HG03139 (cell line): ENCODE measurements at regions not wholly inside any gene's neighbourhood (a gene's known extent, or its start where the extent isn't known, plus 50 kb on each side); places are given as distances from the start of the nearest gene placed in this dataset.
"Not testable (repeated sequence)": the region's sequence is repeated elsewhere in the genome, so short reads cannot be mapped to it uniquely, and the experiment has no call there.

Experiments
- ATAC-seq: cut with Tn5 transposase; IDR thresholded peaks from one replicate; pipeline ENCODE4 v1.9.1; 2021; ENCODE audit not compliant: unreplicated experiment

DNA sequence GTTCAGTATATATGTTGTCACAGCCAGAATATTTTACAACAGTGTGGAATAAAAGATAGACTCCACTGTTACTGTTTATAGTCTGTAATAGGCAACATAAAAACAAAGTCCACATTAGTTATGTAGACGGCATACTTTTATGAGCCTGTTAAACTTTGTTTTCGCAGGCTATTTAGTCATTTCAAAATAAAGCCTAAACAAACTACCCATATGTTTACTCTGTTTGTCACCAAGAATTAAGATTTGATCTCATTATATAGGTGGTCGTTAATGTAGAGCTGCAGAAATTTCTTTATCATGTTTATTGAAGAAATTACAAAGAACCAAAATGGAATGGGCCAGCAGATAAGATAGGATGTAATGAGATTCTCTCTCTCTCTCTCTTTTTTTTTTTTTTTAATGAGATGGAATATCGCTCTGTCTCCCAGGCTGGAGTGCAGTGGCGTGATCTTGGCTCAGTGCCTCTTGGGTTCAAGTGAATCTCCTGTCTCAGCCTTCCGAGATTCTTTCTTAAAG, 943.8 kb upstream of the SOX9 start:
- ATAC-seq, result no peak

GRCh38 chr17:71180801-71181385, 939.9 kb upstream of the SOX9 start:
- ATAC-seq, result no peak

DNA sequence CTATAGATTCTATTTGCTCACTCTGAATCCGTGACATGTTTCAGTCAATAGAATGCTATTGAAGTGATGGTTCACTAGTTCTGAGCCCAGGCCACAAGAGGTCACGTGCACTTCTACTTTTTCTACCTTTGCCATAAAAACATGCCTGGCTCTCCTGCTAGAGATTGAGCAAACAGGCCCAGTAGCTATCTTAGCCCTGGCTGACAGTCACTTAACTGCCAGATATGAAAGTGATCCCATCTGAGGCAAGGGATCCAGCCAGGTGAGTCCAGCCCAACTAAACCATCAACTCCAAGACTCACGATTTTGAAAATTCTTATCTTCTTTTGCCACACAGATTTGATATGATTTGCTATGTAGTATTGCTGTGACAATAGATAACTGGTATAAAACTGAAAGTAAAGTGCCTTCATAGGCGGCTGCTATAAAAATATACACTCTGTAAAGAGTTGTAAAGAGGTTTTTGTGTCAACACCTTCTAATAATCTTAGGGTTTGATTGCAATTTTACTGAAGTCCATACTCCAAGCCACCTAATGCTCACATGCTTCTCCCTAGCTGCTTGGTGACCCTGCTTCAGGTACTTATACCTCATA, 937.7 kb upstream of the SOX9 start:
- ATAC-seq, result no peak

DNA sequence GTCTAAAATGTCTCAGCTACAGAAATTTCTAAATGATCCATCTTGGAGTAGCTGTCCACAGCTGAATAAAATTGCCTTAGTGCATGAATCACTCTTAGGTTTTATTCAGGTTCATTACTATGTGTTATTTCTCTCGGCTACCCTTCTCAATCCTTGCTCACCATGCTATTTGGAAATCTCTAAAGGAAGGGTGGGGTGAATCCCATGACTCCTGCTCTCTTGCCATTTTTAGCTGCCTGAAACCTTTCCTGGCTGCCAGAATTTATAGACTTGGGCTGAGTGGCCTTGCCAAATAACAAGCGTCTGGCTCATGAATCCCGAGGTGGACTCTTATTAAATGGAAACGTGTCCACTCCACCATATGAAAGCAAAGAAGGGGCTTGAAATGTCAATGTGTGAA, 936.1 kb upstream of the SOX9 start:
- ATAC-seq, result no peak

GRCh38 chr17:71187145-71187878, 933.5 kb upstream of the SOX9 start:
- ATAC-seq, result no peak

DNA sequence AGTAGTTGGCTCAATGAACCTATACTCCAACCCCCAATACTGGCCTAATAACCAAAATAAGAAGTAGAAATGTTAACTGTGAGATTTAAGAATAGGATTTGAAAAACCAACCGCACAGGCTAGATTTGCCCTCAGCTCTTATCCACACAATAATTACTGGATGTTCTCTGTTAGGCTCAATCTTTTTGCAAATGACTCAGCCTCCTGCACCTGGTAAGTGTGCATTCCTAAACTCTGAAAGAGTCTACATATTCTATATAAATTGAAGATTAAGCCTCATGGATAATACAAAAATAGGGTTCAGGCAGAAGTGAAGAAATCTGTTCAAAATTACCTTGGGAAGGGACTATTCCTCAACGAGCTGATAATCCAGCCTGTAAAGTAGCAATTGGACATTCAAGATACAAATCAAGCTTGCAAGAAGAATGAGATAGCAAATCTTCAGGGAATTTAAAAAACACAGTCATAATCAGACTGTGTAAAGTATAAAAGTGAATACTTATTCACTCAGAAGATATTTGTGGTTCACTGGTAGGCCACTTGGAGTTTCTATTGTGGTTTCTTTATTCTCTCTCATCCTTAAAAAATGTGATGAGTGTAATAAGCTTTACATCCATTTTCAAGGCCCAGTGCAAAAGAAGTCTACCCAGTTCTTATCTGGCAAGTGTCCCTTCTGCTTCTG, 931.9 kb upstream of the SOX9 start:
- no peak for ATAC-seq

GRCh38 chr17:71189493-71189831, 931.4 kb upstream of the SOX9 start:
- ATAC-seq, result no peak

DNA sequence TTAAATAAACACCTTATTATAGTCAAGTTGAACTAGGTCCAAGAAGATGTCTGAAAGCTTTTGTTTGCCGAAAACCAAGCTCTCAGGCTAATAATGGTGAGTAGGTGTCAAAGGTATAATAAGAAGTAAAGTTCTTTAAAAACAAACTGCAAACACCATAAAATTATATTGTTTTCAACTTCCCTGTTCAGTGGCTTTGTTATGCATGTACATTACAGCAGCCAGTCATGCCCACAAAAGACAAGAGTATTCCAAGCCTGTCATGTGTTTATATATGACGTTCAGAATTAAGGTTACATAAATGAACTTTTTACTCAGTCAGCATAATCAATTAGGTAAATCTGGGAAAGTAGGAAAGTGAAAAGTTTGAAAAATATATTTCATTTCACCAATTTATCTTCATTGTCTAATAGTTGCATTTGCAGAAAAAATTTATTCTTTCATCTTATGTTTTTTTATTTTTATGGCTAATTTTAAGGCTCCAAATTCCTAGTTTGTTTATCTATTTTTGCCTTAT, 928.7 kb upstream of the SOX9 start:
- ATAC-seq, result no peak

DNA sequence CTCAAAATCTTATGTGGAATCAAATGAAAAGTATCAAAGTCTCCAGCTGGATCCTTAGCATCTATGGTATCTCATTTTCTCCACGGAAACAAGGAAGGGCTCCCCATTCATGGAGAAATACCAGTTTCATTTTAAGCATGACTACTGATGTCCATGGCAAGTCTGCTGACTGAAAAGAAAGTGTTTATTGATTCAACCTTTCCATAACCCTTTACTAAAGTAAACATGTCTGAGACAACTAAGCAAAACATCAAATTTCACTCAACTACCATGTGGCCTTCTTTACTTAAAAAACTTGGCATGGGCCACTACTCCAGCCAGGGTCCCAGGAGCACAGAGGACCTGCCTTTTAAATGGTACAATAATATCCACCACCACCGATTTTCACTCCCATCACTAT, 928.0 kb upstream of the SOX9 start:
- no peak for ATAC-seq

DNA sequence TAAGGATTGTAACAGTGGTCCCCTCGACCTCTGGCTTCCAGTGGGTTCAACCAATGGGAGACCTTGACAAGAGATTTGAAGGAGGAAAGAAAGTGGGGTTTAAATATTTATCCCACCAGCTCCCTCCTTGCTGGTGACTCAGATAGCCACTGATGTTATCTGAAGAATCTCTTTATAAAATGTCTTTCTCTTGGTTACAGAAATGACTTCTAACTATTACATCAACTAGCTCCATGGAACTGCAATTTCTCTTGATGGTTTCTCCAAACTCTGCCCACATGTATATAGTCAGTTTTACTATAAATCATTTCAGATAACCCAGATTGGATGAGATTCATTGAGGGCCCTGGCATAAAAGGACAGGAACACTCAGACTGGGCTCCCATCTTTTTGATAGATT, 920.2 kb upstream of the SOX9 start:
- no peak for ATAC-seq

DNA sequence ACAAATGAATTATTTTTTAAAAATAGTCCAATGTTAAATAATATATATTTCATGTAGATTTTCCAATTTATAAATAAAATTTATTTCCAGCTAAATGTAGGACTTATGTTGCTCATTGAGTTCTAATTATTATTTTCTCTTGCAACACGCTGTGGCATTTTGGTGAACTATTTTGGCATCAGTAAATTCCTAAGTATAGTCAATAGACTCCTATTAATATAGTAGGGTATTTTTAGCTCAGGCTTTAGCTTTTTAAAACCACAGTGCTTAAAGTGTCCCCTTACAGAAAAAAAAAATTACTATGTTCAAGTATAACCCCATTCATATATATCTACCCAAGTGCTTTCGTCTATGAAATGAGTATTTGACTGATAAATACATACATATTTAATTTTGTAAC, 919.2 kb upstream of the SOX9 start:
- ATAC-seq, result no peak

DNA sequence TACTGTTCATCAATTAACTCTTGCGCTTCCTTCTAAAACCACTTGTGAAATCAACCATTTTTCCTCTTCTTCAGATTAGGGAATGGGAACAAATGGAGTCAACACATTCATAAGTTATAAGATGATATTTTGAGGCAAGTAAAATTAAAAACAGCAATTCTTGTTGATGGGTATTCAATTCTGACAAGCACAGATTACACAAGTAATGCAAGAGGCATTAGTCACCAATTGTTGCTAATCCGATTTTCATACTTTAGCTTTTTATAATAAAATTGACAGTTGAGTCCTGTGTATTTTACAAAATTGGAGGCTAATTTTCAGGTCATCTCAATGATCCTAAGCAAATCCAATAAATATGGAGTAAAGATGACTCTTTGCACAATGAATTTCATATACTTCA, 918.4 kb upstream of the SOX9 start:
- ATAC-seq, result no peak

GRCh38 chr17:71203953-71204352, 916.9 kb upstream of the SOX9 start:
- no peak for ATAC-seq

- ATAC-seq, result not testable (repeated sequence)
Observed at GRCh38 chr17:71205951-71206350, 914.9 kb upstream of the SOX9 start.

- no peak for ATAC-seq
Observed at GRCh38 chr17:71208111-71208704, 912.6 kb upstream of the SOX9 start.

- no peak for ATAC-seq
Observed at GRCh38 chr17:71213936-71214335, 906.9 kb upstream of the SOX9 start.

GRCh38 chr17:71217769-71218168, 903.1 kb upstream of the SOX9 start:
- no peak for ATAC-seq

GRCh38 chr17:71224824-71225575, 895.8 kb upstream of the SOX9 start:
- ATAC-seq, result no peak

DNA sequence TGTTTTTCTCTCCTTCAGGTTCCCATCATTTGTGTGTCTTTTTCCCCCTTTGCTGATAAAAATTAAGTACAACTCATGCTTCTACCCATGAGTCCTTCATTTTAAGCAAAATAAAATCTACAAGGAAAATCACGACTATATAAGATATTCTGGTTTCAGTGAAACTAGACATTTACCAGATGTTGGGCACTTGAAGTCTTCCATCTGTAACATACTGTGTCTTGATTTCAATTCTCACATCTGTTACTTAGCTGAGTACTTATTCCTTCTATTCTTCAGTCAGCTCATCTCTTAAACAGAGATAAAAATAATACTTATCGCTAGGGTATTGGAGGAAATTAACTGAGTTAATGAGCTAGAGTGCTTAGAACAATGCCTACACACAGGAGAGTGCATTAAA, 893.0 kb upstream of the SOX9 start:
- no peak for ATAC-seq

DNA sequence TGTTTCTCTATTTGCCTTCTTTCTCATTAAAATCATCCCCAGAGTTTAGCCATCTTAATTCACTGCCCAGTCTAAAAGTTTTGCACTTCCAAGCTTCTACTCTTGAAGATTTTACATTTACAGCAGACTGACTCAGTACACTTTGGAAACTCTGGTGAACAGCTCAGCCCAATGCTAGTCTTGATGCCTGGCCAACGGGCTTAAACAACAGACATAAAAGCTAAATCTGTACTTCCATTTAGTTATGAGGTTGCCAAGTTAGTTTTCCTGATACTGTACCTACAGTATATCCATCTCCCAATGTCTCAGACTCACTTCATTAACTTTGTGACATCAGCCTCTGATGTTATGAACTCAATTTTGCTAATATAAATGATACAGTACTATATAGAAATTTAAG, 891.8 kb upstream of the SOX9 start:
- no peak for ATAC-seq
